Right renal cortex interstitium (tissue), 3 donors: ENCODE measurements at regions not wholly inside any gene's neighbourhood (a gene's known extent, or its start where the extent isn't known, plus 50 kb on each side); places are given as distances from the start of the nearest gene placed in this dataset.
"Not testable (repeated sequence)": the region's sequence is repeated elsewhere in the genome, so short reads cannot be mapped to it uniquely, and the experiment has no call there.

ENCODE experiments used
- DNase-seq, 3 donors: peaks; one replicate each; pipeline ENCODE4 v3.0.0-alpha.2; 2013; ENCODE audit warnings: low read depth in 3 of 3, low spot score in 2 of 3

DNA sequence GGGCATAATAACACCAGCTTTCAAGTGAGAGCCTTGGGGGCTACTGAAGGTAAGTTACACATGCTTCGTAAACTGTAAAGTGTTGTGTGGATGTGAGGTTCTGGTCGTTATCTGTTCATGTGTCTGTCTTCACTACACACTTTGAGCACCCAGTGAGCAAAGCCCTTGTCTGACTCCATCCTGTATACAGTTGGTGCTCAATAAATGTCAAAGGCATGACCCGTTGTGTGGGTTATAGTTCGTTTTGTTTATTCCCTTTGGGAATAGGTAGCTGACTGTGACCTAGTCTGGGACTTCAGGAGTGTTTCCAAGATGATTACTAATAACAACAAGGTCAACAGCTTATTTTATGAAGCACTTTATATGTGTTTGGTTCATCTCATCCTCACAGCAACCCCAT is 146.9 kb downstream of the MIAT start:
- no peak for DNase-seq

DNA sequence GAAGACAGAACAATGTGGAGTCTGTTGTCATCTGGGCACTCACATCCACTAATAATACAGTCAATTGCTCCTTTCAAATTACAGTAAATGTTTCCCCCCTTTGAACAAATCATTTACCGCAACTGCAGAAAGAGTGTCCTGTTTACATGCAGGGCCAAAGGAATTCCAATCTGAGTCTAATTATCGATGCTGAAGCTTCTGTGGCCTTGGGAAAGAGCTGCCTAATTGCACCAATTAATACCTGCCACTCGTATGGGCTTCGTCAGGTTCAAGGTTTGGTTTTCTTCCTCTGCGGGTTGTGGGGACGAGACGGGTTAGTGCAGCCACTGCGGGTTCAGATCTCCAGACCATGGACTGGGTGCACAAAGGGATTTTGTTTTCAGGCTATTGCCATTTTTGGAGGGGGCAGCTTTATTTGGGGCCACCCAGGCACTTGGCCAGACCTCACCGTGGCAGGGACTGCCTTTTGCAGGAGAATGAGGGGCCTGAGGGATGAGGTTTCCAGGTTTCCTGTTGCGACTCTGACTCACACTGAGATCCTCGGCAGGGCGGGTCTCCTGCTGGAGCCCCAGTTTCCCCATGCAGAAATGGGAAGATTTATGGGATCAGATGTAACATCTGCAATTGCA is 147.6 kb downstream of the MIAT start:
- DNase-seq = no peak

DNA sequence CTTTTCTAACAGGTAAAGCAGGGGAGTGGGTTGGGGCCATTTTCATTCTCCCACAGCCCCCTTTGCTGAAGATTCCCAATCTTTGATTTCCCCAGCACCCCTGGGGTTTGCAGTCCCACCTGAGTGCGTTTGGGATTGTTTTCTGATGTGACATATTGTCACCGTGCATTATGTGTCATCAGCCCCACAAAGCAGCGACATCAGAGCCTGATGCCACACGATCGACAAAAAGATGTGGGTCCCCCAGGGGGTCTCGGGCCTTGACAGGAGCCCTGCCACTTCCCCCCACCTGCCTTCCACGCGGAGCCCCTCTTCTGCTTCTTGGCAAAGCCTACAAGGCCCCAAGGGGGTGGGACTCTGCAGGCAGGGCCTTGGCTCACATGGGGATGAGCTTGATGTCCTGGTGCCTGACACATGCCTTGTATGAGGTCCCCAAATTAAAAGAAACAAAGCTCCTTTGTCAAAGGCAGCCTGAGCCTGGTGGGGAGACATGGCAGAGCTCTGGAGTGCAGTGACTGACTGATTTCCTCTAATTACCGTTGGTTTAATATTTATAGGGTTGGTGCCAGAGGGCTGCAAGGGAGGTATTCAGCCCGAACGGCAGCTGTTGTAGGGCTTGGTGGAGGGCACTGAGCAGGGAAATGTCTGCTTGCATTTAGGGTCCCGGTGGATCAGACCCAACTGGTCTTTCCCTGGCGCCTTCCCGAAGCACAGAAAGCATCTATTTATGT is 149.2 kb downstream of the MIAT start:
- DNase-seq = peak in 1 of 3 donors; percentile 27

DNA sequence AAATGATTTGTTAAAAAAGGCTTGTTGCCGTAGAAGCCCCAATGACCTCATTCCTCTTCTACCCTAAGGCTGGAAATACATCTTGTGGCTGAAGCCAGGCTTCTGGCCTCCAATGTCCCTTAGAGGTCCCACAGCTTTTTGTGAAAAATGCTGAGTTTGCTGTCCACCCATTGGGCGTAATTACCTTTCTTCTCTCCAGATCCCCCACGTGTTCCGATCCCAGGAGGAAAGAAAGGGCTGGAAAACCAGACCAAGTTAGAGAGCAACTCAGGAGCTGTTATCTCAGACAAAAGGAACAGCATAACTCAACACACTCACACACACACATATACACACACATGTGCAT is 154.2 kb downstream of the MIAT start:
- DNase-seq = no peak

DNA sequence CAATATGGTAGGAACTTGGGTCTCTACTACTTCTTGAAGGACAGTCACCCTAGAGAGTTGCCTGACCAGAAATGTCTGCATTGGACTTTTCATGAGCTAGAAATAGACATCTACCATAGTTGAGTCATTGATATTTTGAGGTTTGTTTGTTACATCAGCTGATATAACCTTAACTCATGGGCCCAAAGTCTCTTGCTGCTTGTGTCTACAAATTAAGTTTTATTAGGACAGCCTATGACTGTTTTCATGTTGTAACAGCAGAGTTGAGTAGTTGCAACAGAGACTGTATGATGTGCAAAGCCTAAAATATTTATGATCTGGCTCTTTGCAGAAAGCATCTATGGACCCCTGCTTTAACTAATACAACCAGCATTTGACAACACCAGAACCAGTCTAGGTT is 155.3 kb downstream of the MIAT start:
- DNase-seq = no peak

DNA sequence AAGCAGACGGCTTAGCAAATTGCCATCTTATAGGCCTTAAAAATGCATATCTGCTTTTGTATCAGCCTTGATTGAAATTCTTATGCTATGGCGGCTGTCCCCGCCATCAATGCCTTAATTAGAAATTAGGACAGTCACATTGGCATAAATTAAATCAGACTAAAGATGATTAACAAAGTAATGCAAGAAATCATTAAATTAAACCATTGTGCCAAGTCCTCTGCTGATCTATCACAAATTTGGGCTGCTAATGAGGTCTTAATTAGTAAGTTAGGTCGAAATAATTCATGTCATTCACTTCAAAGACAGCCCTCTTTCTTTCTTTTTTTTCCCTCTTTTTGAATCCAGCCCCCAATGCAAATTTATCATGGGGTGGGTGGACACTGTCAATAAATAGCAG is 159.3 kb downstream of the MIAT start:
- no peak for DNase-seq

DNA sequence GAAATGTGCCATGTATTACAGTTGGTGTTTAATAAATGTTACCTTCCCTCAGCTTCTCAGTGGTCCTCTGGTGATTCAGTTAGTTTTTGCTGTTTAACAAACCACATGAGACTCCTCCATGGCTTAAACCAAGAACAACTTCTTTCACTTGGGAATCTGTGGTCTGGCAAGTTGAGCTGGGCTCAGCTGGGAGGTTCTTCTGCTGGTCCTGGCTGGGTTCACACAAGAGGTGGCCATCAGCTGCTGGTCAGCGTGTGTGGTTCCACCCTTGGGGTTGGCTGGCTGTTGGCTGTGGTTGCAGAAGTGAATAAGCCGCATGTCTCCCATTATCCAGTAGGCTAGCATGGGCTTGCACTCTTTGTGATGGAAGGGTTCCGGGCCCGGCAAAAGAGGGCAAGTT is 160.5 kb downstream of the MIAT start:
- DNase-seq = no peak

DNA sequence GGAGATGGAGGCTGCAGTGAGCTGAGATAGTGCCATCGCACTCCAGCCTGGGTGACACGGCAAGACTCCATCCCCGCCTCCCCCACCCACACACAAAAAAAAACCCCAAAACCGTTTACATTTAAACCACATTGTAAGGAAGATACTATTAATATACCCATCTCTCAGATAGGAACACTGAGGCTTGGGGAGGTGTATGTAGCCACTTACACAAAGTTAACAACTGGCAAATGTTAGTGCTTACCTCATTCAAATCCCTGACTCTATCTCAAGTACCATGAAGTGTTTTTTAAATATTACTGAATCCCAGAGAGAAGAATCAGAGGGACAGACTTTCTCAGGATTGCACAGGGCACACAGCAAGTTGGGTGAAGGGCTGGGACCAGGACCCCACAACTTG is 164.5 kb downstream of the MIAT start:
- DNase-seq = no peak

DNA sequence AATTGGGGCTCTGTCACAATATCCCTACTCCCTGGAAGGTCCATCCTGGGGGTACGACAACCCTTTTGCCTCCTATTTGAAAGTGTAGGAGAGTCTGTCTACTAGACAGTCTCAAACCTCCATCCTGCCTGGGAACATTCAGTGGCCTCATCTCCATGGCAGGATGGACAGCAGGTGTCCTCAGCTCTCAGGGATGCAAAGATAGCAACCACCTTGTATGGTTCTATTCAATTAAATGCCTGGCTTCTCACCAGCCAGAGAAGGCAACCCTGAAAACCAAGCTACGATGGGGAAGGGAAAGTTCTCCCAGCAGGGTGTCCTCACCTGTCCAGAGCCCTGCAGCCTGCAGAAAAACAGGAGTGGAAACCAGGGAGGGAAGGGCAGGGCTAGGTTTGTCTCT is 164.9 kb downstream of the MIAT start:
- DNase-seq = no peak

DNA sequence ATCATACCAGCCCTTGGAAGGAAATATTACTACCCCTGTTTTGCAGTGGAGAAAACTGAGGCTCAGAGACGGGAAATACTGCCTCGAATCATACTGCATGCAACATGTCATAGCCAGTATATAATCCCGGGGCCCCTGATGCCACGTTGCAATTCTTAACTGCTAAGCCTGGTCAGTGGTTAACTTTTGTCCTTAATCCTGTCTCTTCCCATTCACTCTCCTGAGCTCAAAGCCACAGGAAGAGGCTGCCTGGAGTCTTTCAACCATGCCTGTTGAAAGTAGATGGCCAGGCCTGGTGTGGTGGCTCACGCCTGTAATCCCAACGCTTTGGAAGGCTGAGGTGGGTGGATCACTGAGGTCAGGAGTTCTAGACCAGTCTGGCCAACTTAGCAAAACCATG is 166.6 kb downstream of the MIAT start:
- DNase-seq = no peak

DNA sequence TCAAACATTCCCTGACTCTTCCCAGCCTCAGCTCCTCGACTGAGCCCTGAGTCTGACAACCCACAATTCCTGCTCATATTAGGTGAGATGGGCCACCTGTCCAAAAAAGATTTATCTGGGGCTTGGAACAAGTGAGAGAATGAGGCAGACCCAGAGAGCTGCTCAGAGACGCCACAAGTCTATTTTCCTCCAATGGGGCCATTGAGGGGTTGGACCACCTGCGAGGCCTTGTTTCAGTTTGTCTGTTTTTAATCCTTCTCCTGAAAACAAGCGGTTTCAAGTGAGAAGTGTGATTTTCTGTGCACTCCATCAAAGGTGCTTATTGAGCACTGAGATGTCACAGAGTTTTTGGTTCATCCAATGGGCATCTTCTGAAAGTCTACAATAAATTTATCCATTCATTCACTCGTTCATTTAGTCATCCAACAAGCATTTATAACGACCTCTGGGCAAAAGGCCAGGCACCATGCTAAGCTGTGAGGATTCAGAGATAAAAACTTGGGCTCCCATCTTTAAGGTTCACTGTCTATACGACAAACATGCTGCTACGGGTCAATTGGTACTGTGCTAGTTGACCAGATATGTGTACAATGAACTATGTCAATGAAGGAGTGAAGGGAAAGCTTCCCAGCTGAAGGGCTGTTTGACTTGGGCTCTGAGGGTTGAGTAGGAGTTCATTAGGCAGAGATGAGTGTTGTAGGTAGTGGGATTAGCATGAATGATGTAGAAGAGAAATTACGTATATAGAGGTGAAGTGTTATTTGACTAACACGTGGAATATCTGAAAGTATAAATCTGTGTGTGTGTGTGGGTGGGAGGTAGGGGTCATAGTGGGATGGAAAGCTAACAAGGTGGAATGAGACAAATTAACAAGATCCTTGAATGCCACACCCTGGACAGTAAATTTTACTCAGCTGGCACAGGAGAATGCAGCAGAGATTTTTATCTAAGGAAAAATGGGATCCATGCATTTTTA is 168.9 kb downstream of the MIAT start:
- no peak for DNase-seq

DNA sequence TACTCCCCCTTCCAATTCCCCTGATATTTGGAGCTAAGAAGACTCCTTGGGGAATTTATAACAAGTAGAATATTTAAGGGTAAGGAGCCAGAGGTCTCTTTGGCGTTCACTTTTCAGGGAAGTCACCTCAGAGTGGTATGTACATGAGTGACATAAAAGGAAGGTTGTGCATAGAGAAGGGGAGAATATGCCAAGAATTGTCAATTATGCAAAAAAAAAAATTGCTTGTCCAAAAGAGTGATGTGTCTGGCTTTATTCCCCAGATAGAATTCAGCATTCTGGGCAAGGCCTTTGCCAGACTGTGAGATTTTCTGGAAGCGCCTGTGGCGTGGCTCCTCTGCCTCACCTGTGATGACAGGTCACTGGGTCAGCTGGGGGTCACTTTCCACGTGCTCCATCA is 170.2 kb downstream of the MIAT start:
- no peak for DNase-seq

DNA sequence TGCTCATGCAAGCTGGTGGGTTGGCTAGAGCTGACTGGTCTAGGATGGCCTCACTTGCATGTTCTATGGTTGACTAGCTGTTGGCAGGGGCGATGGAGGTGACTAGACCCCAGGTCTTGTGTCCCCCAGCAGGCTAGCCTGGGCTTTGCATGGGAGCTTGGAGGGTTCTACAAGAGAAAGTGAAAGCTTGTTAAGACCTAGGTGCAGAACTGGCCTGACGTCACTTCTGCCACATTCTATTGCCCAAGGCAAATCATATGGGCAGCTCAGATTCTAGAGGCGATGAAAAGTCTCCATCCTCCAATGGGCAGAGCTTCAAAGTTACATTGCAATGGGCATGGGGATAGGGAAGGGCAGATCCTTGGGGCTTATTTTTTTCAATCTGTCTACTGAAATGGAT is 170.9 kb downstream of the MIAT start:
- no peak for DNase-seq

DNA sequence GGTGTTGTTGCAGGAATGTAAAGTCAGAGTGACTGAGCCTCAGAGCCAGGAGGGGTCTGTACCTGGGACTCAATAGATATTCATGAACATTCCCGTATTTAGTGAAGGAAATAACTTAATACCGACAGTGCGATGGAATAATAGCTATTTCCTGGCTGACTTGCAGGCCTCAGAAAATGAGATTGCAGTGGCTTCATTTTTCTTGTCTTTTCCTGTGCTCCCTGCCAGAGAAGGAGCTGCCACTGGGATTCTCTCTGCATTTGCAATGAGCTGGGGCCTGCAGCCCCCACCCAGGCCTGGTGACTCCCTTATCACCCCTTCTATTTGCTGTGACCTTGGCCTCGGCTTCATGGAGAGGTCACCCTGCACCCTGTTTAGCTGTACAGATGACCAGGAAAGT is 173.4 kb downstream of the MIAT start:
- no peak for DNase-seq

DNA sequence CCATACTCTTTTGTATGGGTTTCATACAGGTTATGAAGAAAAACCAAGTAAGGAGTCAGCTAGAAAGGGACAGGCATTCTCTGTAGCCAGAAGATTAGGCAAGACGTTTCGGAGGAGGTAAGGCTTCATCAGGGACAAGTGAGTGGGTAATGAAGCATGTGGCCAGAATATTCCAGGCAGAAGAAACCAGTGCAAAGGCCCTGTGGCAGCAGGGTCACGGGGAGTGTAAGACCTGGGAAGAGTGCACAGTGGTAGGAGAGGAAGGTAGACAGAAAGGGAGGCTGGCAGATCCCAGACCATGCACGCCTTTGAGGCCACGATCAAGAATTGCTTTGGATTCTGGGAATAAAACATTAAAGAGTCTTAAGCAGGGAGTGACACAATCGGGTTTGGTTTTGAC is 177.6 kb downstream of the MIAT start:
- no peak for DNase-seq

DNA sequence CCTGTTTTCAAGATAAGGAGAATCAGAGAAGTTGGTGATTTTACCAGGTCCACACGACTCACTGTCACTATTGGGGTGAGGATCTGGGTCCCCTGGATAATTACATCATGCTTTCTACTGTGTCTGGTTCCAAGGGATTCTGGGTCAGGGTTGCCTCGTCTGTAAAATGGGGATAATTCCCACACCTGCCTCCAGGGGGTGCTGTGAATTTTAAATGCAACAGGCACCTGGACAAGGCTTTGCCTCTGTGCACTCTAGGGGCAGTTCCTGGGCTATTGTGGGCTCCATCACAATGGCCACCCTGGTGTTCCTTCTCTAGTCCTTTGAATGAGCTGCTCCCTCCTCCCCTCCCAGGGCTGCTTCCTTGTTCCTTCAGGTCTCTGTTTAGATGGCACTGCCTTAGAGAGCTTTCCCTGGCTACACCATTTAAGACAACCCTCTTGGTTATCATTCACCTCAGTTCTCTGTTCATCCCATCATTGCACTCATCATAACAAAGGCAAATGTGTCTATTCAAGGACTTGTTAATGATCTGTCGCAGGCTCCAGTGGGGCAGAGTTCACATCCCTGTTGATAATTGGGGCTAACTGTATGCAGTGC is 178.6 kb downstream of the MIAT start:
- DNase-seq = no peak

DNA sequence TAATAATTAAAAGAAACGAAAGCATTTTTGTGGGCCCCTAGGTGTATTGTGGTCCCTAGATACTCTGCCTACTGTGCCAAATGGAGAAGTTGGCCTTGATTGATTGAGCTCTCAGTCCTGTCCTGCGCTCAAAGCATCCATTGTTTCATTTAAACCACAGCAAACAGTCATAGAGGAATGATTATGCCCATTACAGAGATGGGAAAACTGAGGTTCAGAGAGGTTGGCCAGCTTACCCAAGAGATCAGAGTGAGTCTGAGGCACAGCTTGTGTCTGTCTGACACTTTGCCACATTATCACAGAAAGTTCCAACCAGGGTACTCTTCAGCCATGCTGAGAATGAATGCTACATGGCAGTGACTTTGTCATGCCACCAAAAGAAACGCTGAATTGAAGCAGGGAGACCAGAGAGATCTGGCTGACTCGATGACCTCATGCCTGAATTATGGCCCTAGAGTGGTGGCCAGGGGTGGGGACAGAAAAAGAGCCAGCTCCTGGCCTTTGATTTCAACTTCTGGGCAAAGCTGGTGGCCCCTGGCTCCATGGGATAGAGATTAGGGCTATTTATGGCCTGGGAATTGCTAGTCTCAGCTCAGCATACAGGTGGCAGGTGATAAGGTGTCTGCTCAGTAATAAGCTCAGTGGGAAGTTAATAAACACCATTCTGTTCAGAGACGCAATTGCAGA is 180.5 kb downstream of the MIAT start:
- no peak for DNase-seq

DNA sequence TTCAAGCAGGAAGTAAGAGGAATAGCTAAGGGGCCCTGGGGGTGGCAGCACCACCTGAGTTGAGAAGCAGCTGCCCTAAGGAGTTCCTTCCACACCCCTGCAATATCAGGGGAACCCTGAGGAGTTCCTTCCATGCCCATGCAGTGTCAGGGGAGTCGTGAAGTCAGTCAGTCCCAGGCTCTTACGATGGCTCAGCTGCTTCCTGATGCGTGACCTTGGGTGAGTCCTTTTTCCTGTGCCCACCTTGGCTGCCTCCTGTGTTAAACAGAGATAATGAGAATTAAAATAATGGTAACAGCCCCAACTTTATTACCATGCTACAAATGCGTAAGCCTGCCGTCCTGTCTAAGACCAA is 181.1 kb downstream of the MIAT start:
- no peak for DNase-seq

DNA sequence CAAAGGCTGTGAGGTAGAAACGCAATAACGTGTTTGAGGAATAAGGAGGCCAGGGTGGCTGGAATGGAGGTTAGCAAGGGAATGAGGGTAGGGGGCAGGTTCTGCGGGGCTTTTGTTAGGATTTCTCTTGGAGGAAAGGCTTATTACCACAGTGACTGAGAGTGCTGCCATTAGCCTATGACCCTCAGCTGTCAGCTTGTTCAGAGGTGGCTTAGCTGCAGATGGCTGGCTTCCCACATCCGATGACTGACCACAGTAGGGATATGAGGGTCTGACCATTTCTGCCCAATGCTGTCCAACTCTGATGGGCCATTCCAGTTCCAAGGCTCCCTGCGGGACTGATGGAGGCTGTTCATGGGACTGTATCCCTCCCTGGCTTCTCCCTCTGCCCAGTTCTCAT is 181.8 kb downstream of the MIAT start:
- DNase-seq = no peak

DNA sequence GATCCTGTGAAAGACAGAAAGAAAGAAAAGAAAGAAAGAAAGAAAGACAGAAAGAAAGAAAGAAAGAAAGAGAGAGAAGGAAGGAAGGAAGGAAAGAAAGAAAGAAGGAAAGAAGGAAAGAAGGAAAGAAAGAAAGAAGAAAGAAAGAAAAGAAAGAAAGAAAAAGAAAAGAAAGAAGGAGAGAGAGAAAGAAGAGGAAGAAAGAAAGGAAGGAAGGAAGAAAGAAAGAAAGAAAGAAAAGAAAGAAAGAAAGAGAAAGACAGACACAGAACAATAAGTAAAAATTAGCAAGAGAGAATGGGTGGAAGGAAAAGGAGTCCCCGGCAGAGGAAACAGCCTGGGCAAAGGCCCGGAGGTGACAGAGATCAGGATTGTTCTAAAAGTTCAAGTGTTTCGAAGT is 183.4 kb downstream of the MIAT start:
- not testable (repeated sequence) for DNase-seq

DNA sequence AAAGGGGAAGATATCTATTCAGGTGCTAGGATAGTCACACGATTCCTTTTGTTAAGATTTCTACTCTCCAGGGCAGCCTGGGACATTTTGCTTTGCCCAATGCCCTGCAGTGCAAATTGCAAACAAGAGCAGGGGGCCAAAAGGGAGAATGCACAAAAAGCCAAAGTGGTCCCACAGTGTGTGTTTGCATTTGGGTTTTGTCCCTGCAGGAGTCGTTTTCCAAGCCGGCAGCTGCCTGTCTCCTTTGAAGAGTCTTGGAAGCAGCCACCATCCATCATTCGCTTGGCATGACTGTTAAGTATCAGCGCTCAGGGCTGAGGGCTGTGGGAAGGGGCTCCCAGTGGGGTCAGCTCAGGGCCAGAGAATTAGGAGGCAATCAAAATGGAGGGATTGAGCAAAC is 184.7 kb downstream of the MIAT start:
- DNase-seq = no peak
